Smooth muscle cell (in vitro differentiated cells): ENCODE measurements at regions not wholly inside any gene's neighbourhood (a gene's known extent, or its start where the extent isn't known, plus 50 kb on each side); places are given as distances from the start of the nearest gene placed in this dataset.

Experiments used
- DNase-seq: peaks from one replicate; lab custom pipeline; 2025; ENCODE audit not compliant: unreplicated experiment; lab: John Stamatoyannopoulos, UW
- H2AFZ ChIP-seq: fragments of 200-600 bp; sonication (generic); 2 replicates; pipeline ENCODE4 v1.6.0; 2016; ENCODE audit warnings: antibody characterized with exemption, low read depth, mild to moderate bottlenecking
- H3F3A ChIP-seq: fragments of 200-600 bp; sonication (generic); 2 replicates; pipeline ENCODE4 v1.6.0; 2017; ENCODE audit warnings: antibody characterized with exemption, low read depth
- H3K27ac ChIP-seq: fragments of 200-600 bp; sonication (generic); 2 replicates; pipeline ENCODE4 v1.5.1; 2016; ENCODE audit warnings: low read depth, mild to moderate bottlenecking
- H3K27me3 ChIP-seq: fragments of 200-600 bp; sonication (generic); 2 replicates; pipeline ENCODE4 v1.6.1; 2016; ENCODE audit warnings: low read depth, mild to moderate bottlenecking
- H3K36me3 ChIP-seq: fragments of 200-600 bp; sonication (generic); 2 replicates; pipeline ENCODE4 v1.5.1; 2016; ENCODE audit warnings: low read depth
- H3K4me1 ChIP-seq: fragments of 200-600 bp; sonication (generic); 2 replicates; pipeline ENCODE4 v1.5.1; 2016; ENCODE audit warnings: low read depth
- H3K4me2 ChIP-seq: fragments of 200-600 bp; sonication (generic); 2 replicates; pipeline ENCODE4 v1.6.0; 2016; ENCODE audit warnings: mild to moderate bottlenecking
- H3K4me3 ChIP-seq: fragments of 200-600 bp; sonication (generic); 2 replicates; pipeline ENCODE4 v1.5.1; 2016; ENCODE audit warnings: mild to moderate bottlenecking
- H3K79me2 ChIP-seq: fragments of 200-600 bp; sonication (generic); 2 replicates; pipeline ENCODE4 v1.6.0; 2016; ENCODE audit warnings: low read depth, mild to moderate bottlenecking
- H3K9ac ChIP-seq: fragments of 200-600 bp; sonication (generic); 2 replicates; pipeline ENCODE4 v1.6.0; 2016; ENCODE audit warnings: low read depth
- H3K9me3 ChIP-seq: fragments of 200-600 bp; sonication (generic); replicated peaks from 2 replicates; pipeline ENCODE4 v1.5.1; 2016; ENCODE audit warnings: low read depth
- H4K20me1 ChIP-seq: fragments of 200-600 bp; sonication (generic); 2 replicates; pipeline ENCODE4 v1.6.0; 2016; ENCODE audit warnings: low read depth
- CTCF ChIP-seq: fragments of 200-600 bp; sonication (generic); IDR thresholded peaks from 2 replicates; pipeline ENCODE4 v1.5.1; 2017; ENCODE audit warnings: borderline replicate concordance, mild to moderate bottlenecking, antibody characterized with exemption; ENCODE audit not compliant: insufficient read depth, poor library complexity, severe bottlenecking
- WGBS: methylation state at CpG from one replicate; pipeline ENCODE4 v1.1.7; 2016; ENCODE audit warnings: low lambda C conversion rate; 5-methylcytosine and 5-hydroxymethylcytosine counted together

DNA sequence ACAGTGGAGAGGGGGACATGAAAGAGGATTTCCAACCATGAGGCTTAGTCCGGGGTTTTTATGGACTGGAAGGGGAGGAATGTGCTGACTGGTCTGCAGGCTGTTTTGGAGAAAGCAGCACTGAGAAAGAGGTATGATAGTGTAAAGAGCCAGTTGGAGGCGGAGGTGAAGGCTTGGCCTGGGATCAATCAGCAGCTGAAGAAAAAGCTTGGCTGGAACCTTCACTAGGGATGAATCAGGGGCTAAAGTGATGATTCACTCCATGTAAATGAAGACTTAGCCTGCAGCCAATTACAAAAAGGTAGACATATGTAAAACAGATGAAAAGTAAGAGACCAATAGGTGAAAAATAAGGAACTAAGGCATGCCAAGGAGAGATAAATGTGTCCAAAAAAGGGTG is 1382.6 kb downstream of the GATA3 start:
- Histone ChIP-seq H3F3A (no peaks in the 10 kb centered on the region), H3K4me1 (no peaks in the 10 kb centered on the region), H3K4me2 (no peak overlapping the region), H3K9me3 (no peaks in the 10 kb centered on the region), H3K27ac (no peak overlapping the region), H3K9ac (no peak overlapping the region), H2AFZ (no peak overlapping the region), H3K79me2 (no peaks in the 10 kb centered on the region), H3K36me3 (no peaks in the 10 kb centered on the region), H3K27me3 (no peaks in the 10 kb centered on the region), H4K20me1 (no peaks in the 10 kb centered on the region), H3K4me3 (no peak overlapping the region)
- DNase-seq: no peak
- WGBS: 35% methylated on average over 2 of the region's 2 CpGs
- no peak for TF ChIP-seq CTCF

GRCh38 chr10:9443758-9444157 is 1389.3 kb downstream of the GATA3 start:
- Histone ChIP-seq H3K9me3 (no peaks in the 10 kb centered on the region), H4K20me1 (no peaks in the 10 kb centered on the region), H3K9ac (no peak overlapping the region), H3K79me2 (no peaks in the 10 kb centered on the region), H2AFZ (no peak overlapping the region), H3K4me1 (no peaks in the 10 kb centered on the region), H3K4me2 (no peak overlapping the region), H3F3A (no peaks in the 10 kb centered on the region), H3K27me3 (no peaks in the 10 kb centered on the region), H3K4me3 (no peak overlapping the region), H3K36me3 (no peaks in the 10 kb centered on the region), H3K27ac (no peak overlapping the region)
- 66% methylated on average over 1 of the region's 1 CpG for WGBS
- no peak for DNase-seq
- no peak for TF ChIP-seq CTCF

GRCh38 chr10:9449530-9449929 is 1395.0 kb downstream of the GATA3 start:
- Histone ChIP-seq H3K27ac (no peak overlapping the region), H3K4me2 (no peak overlapping the region), H3K4me1 (no peaks in the 10 kb centered on the region), H2AFZ (no peak overlapping the region), H3K4me3 (no peak overlapping the region), H3K9me3 (no peaks in the 10 kb centered on the region), H3F3A (no peaks in the 10 kb centered on the region), H3K9ac (no peak overlapping the region), H3K36me3 (no peaks in the 10 kb centered on the region), H4K20me1 (no peaks in the 10 kb centered on the region), H3K79me2 (no peaks in the 10 kb centered on the region), H3K27me3 (no peaks in the 10 kb centered on the region)
- DNase-seq: no peak
- TF ChIP-seq CTCF: no peak
- 88% methylated on average over 2 of the region's 2 CpGs for WGBS

GRCh38 chr10:9450801-9451200 is 1396.3 kb downstream of the GATA3 start:
- Histone ChIP-seq H3K4me1 (no peaks in the 10 kb centered on the region), H3K9me3 (no peaks in the 10 kb centered on the region), H3K36me3 (no peaks in the 10 kb centered on the region), H3K27ac (no peak overlapping the region), H3K27me3 (no peaks in the 10 kb centered on the region), H3K4me2 (no peak overlapping the region), H3K4me3 (no peak overlapping the region), H4K20me1 (no peaks in the 10 kb centered on the region), H3F3A (no peaks in the 10 kb centered on the region), H2AFZ (no peak overlapping the region), H3K9ac (no peak overlapping the region), H3K79me2 (no peaks in the 10 kb centered on the region)
- WGBS: 81% methylated on average over 2 of the region's 2 CpGs
- TF ChIP-seq CTCF: no peak
- no peak for DNase-seq
